GM12891 (cell line): ENCODE measurements at regions not wholly inside any gene's neighbourhood (a gene's known extent, or its start where the extent isn't known, plus 50 kb on each side); places are given as distances from the start of the nearest gene placed in this dataset.

Experiments
- POLR2A ChIP-seq: IDR thresholded peaks from 2 replicates; pipeline ENCODE4 v1.6.1; 2011; ENCODE audit warnings: low read depth, low read length, control low read depth
- POLR2AphosphoS5 ChIP-seq: IDR thresholded peaks from 2 replicates; pipeline ENCODE4 v1.6.1; 2011; ENCODE audit warnings: low read depth, low read length, control low read depth
- TAF1 ChIP-seq: IDR thresholded peaks from 2 replicates; pipeline ENCODE4 v1.6.1; 2011; ENCODE audit warnings: low read depth, low read length, control low read depth

DNA sequence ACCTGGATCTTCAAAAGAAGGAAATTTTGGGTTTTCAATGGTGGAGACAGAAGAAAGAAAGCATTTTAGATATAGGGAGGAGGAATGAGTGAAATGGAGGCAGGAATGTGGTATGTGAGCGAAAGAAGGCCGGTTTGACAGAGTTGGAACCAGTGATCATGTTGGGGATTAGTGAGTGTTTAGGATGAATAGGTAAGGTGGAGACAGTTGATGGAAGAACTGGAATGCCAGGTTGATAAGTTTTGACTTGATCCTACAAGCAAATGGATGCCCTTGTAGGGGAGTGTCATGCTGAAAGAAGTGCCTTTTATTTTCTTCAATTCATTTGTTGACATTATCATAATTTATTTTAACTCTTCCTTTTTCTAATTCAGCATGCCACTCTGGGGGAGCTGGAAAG lies 207.8 kb upstream of the AMOT start:
- TF ChIP-seq POLR2A (no peak), POLR2AphosphoS5 (no peak), TAF1 (no peak)
